SHP77 treated with DMSO at 0.1 percent for 48 hours (cell line): ENCODE measurements at regions not wholly inside any gene's neighbourhood (a gene's known extent, or its start where the extent isn't known, plus 50 kb on each side); places are given as distances from the start of the nearest gene placed in this dataset.
"Not testable (repeated sequence)": the region's sequence is repeated elsewhere in the genome, so short reads cannot be mapped to it uniquely, and the experiment has no call there.

Experiments used
- DNase-seq: peaks from one replicate; lab custom pipeline; 2025; lab: John Stamatoyannopoulos, UW

- DNase-seq, result no peak
These were observed 383.4 kb downstream of the MLLT3 start for GRCh38 chr9:20238921-20239320.

DNA sequence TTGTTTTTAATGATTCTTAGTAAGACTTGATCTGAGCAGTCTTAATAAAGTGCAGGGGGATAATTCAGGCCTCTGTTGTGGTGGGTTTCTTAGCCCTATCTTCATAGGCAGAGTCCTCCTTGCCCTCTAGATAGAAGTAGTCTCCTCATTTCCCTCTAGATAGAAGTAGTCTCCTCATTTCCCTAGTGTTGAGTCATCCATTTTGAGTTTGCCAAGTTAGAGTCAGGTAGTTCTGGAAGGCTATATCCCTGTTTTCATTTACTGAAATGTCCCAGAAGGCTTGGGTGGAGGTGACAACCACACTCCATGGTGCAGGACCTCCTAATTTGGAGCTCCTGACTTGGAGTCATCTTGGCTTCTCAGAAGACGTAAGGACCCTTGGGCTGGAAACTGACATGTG lies 384.6 kb downstream of the MLLT3 start:
- no peak for DNase-seq

GRCh38 chr9:20236676-20237075 lies 385.6 kb downstream of the MLLT3 start:
- DNase-seq, result no peak

DNA sequence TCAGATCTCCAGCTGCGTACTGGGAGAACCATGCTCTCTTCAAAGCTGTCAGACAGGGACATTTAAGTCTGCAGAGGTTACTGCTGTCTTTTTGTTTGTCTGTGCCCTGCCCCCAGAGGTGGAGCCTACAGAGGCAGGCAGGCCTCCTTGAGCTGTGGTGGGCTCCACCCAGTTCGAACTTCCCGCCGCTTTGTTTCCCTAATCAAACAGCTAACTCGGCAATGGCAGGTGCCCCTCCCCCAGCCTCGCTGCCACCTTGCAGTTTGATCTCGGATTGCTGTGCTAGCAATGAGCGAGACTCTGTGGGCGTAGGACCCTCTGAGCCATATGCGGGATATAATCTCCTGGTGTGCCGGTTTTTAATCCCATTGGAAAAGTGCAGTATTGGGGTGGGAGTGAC lies 387.1 kb downstream of the MLLT3 start:
- DNase-seq, result not testable (repeated sequence)

DNA sequence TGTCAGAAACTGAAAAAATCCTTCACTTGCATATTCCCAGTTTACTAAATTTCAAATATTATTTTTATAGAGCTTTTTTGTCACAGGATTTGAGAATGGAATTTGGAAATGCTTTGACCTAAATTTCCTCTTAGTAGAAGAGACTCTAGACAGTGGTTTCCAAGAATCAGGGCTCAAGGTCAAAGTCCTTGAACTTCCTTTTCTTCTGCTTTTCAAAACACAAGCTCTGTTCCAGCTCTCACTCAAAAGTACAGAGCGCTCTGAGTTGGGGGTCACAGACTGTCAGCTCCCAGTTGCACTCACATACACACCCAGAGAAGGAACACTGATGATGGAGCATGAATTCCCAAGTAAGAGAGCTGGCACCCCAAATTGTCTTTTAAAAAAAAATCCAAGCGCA lies 394.2 kb downstream of the MLLT3 start:
- DNase-seq, result no peak

DNA sequence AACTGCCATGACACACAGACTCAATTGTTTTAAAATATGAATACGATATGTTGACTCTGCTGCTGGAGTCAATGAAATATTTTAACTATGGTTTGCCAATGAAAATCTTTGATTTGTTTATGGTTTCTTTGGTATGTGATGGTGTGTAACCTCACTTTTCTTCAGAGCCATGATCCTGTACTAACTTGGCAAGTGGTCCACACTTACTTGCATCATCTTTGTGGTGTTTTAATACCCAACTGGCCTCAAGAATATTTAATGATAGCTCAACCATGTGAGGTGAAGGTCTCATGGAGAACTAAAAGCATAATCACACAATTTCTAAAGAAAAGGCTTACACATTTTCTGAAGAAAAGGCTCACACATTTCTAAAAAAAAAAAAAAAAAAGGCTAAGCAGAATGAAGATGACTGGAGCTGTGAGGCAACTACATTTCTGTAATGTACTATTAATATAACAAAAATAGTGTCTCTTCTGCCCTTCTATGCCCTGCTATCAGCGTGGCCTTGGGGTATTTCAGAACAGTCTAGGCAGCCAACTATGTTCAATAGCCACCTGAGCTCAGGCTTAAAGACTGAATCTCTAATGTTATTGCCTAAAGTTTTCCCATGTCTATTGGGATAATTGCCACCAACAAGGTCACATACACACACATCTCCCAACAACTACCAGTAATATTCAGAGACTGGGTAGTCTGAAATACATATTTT lies 395.0 kb downstream of the MLLT3 start:
- DNase-seq, result no peak

- no peak for DNase-seq
These were observed 396.0 kb downstream of the MLLT3 start for GRCh38 chr9:20226345-20226744.

DNA sequence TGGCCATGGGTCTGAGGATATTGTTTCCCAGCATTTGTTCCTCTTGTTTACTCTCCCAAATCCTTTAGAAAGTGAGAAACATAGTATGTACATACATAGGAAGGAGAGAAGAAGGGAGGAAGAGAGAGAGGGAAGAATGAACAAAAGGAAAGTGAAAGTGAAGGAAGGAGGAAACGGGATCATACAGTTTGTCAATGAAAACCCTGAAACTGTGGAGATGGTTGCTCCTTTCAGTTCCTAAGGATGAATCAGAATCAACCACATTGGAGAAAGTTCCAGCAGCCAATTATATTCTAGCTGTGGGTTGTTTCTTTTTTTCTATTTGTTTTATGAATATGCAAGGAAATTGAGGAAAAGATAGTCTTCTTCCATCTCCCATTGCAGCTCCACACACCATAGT lies 396.5 kb downstream of the MLLT3 start:
- DNase-seq, result no peak

DNA sequence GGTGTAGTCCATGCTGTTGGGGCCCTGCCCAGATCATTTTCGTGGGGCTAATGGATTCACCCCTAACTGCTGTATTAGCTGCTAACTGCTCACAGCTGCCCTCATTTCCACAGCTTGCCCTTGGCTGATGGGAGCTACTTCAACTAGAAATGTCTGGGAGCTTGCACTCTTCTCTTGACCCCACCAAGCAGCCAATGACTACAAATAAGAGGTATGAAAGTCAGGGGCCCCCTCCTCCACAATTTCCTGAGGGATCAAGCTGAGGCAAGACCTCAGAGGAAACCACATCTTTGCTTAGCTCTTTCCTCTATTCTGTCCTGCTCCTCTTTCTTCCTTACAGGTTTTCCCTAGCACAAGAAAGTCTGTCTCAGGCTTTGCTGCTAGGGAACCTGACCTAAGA lies 397.5 kb downstream of the MLLT3 start:
- DNase-seq, result no peak

- no peak for DNase-seq
These were observed 402.0 kb downstream of the MLLT3 start for GRCh38 chr9:20220286-20220685.

- no peak for DNase-seq
These were observed 402.9 kb downstream of the MLLT3 start for GRCh38 chr9:20219437-20219836.

GRCh38 chr9:20217596-20217995 lies 404.7 kb downstream of the MLLT3 start:
- DNase-seq, result no peak

GRCh38 chr9:20216438-20216837 lies 405.9 kb downstream of the MLLT3 start:
- DNase-seq, result no peak

- no peak for DNase-seq
These were observed 406.7 kb downstream of the MLLT3 start for GRCh38 chr9:20215552-20215951.

GRCh38 chr9:20212806-20213205 lies 409.5 kb downstream of the MLLT3 start:
- no peak for DNase-seq

DNA sequence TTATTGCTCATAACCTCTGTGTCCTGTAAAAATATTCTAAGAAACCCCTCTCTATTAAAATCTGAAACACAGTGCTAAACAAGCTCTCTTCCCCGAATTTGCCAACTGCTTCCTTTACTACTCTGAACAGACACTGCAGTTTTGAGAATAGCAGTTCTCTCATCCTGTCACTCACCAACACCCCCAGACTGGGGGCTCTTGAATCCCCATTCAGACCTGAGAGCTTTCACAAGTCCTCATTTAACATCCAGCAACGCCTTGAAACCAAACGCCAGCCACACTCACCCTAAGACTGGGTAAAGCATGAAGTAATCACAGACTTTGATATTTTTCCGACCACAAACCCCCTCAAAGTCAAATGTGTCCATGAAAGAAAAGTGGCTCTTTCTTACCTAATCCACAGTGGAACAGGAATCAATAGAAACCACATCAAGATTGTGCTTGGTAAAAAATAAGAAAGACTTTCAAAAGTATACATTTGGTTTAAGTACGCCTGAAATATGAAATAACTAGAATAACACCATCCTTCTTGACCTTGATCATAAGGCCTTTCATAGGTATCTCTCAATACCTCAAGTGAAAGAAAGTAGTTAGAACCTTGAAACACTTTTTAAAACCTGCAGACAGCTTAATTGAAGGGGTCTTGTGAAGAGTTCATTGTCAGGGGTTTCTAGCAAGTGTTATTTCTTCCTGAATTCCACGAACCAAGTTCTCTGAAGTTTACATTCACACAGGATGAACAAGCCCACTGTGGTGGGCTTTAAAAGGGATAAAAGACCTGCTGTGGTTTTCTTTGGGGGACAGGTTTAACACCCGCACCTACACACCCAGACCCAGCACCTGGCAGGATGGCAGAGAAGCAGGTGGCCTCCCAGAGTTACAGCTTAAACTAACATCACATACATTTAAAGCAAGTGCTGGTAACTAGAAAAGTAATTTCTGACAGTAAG lies 412.6 kb downstream of the MLLT3 start:
- no peak for DNase-seq

DNA sequence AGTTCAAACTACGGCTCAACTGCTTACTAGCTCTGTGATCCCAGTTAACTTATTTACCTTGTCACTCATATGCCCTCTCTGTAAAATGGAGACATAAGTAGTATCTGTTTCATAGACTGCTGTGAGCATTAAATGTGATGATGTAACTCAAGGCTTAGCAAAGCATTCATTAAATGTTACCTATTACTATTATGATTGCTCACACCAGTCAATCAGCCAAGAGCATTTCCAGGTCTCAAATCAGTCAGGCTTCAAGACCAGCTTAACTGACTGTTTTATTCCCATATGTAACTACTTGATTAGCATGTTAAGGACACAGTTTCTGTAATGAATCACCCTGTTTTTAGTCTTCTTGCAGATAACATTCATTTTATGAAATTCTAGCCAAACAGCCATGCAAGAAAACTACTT lies 413.3 kb downstream of the MLLT3 start:
- DNase-seq, result no peak

DNA sequence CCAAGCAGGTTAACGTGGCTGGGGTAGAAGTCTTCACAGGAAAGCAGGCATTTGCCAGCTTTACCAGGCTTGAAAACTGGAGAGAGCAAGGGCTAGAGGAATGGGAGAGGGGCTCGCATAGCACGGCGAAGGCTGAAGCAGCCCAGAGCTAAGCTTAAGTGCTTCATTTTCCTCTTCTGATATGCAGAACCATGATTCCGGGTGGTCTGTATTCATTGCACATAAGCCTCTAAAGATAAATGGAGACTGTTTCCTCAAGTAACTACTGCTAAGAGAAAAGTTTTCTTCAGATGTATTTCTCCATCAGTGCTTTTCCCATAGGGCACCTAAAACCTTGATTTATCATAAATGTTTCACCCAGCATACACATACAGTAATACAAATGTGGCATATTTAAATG lies 414.1 kb downstream of the MLLT3 start:
- no peak for DNase-seq

- no peak for DNase-seq
These were observed 415.1 kb downstream of the MLLT3 start for GRCh38 chr9:20207176-20207575.

DNA sequence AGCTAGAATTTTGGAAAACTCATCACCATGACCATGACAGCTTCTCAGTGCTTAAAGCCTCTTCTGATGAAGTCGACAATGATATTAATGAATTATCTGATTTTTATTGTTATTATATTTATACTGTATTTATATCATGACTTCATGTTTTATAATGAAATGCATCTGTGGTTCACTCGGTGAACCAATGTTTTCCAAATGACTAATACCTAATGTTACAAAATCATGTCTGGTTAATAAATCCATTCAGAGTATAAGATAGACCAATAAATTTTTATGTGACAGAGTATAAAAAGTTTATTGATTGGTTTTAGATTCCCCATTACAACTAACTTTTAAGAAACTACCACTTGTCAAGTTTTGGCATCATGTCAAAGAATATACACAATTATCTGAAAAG lies 416.5 kb downstream of the MLLT3 start:
- DNase-seq, result no peak

DNA sequence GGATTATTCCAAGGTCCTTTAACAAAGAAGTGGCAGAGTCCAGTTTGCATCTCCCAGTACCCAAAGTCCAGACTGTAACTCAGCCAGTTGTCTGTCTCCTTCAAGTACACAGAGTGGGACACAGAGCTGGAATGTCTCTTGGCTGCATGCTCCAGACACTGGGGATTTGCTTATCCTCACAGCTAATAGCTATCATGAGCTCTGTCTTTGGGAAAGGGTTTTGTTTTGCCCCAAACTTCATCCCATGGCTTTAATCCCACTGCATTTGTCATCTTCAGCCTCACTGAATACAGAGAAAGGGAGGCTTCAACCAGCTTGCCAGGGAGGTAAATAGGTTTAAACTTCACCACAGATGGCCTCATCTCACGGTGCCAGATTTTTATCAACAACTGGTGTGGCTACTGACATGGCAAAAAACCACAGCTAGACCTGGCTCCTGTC lies 412.2 kb upstream of the SLC24A2 start:
- no peak for DNase-seq

DNA sequence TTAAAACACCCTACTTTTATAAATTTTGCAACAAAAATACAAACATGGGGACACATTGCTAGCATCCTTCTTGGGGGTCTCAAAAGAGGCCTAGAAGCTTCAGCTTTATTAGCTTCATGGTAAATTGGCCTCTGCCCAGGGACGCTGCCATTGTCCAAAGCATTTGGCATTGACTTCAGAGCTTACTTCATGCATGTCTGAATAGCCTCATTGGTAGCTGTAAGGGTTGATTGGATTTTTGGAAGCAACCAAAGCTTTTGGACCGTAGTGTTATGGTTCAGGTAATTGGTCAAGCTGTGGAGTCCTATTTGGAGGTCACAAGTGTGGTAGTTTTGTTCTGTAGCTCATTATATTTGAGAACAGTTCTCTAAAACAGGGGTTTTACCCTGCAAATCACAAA lies 411.7 kb upstream of the SLC24A2 start:
- DNase-seq, result no peak

- no peak for DNase-seq
These were observed 410.3 kb upstream of the SLC24A2 start for GRCh38 chr9:20199111-20199510.
